Left lung (tissue), 4 donors: ENCODE measurements at regions not wholly inside any gene's neighbourhood (a gene's known extent, or its start where the extent isn't known, plus 50 kb on each side); places are given as distances from the start of the nearest gene placed in this dataset.
"Not testable (repeated sequence)": the region's sequence is repeated elsewhere in the genome, so short reads cannot be mapped to it uniquely, and the experiment has no call there.

Experiments
- ATAC-seq: fragments of 200-7000 bp; cut with Tn5 transposase; one replicate; pipeline ENCODE4 v1.9.1; 2020; ENCODE audit warnings: moderate library complexity
- DNase-seq, 4 donors: peaks; one replicate each; pipeline ENCODE4 v3.0.0-alpha.2; 2013 to 2020
- H3K27ac ChIP-seq, 2 donors: fragments of 200-600 bp; sonication (generic) in 1 of 2; one replicate each; pipeline versions ENCODE4 v1.5.0 to v1.8.0; 2020 to 2021
- H3K27me3 ChIP-seq, 2 donors: fragments of 200-600 bp; sonication (generic) in 1 of 2; one replicate each; pipeline versions ENCODE4 v1.5.0 to v1.8.0; 2020 to 2021
- H3K36me3 ChIP-seq, 2 donors: fragments of 200-600 bp; sonication (generic) in 1 of 2; one replicate each; pipeline versions ENCODE4 v1.5.0 to v1.8.0; 2020 to 2021
- H3K4me1 ChIP-seq, 2 donors: fragments of 200-600 bp; one replicate each; pipeline ENCODE4 v1.8.0; 2021
- H3K4me3 ChIP-seq, 2 donors: fragments of 200-600 bp; sonication (generic) in 1 of 2; one replicate each; pipeline versions ENCODE4 v1.5.0 to v1.8.0; 2020 to 2021; ENCODE audit warnings: mild to moderate bottlenecking in 1 of 2
- H3K9me3 ChIP-seq, 2 donors: fragments of 200-600 bp; sonication (generic) in 1 of 2; one replicate each; pipeline versions ENCODE4 v1.5.0 to v1.8.0; 2020 to 2021
- intact Hi-C, 2 donors: fragments of 100-400 bp; cut with DNase I; formaldehyde crosslinking; loops; one replicate each; pipeline versions ENCODE4 v1.11.2 to v1.14.2; 2022
- TF ChIP-seq, protein P1 (sequence below), 2 donors: fragments of 200-600 bp; sonication (generic) in 1 of 2; IDR thresholded peaks; one replicate each; pipeline versions ENCODE4 v1.5.0 to v1.8.0; 2021; ENCODE audit warnings: antibody characterized with exemption in 2 of 2
- donor health status: DM: no; HTN: yes; CAD: no.
- donor health status: DM: no; HTN: no; CAD: no.

DNA sequence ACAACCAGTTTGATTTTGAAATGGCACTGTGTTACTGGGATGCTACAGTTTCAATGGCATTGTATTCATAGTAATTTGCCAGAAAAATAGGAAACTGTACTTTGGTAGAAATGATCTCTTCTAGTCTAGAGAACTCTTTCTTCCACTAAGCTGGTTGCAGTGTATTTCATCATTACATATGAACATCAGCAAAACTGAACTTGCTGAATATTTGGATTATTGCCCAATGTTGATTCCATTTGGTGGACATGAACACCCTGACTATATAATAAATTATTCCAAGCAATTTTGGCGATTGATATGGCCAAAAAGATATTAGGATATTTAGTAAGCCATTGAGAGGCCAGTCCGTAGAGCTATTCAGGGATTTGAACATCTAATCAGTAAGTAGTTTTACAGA is 191.8 kb upstream of the CXorf66 start:
- intact Hi-C loops = no loop called here
- no peak for ATAC-seq
- H3K4me3 ChIP-seq = no peak overlapping the region
- H3K4me1 ChIP-seq = no peaks in the 10 kb centered on the region
- H3K27me3 ChIP-seq = no peaks in the 10 kb centered on the region
- TF ChIP-seq, protein P1, sequence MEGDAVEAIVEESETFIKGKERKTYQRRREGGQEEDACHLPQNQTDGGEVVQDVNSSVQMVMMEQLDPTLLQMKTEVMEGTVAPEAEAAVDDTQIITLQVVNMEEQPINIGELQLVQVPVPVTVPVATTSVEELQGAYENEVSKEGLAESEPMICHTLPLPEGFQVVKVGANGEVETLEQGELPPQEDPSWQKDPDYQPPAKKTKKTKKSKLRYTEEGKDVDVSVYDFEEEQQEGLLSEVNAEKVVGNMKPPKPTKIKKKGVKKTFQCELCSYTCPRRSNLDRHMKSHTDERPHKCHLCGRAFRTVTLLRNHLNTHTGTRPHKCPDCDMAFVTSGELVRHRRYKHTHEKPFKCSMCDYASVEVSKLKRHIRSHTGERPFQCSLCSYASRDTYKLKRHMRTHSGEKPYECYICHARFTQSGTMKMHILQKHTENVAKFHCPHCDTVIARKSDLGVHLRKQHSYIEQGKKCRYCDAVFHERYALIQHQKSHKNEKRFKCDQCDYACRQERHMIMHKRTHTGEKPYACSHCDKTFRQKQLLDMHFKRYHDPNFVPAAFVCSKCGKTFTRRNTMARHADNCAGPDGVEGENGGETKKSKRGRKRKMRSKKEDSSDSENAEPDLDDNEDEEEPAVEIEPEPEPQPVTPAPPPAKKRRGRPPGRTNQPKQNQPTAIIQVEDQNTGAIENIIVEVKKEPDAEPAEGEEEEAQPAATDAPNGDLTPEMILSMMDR (IDR thresholded peaks at IDR 0.05) = no peak
- H3K27ac ChIP-seq = no peak overlapping the region
- H3K9me3 ChIP-seq = no peaks in the 10 kb centered on the region
- H3K36me3 ChIP-seq = no peaks in the 10 kb centered on the region
- DNase-seq = no peak

DNA sequence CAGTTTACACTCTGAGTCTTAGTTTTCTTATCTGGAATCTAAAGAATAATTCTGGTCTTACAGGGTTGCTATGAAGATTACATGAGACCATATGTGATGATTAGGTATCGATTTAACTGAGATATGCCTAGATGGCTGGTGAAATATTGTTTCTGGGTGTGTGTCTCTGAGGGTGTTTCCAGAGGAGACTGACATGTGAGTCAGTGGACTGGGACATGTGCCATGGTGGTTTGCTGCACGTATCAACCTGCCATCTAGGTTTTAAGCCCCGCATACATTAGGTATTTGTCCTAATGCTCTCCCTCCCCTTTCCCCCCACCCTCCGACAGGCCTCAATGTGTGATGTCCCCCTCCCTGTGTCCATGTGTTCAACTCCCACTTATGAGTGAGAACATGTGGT is 186.0 kb upstream of the CXorf66 start:
- TF ChIP-seq, protein P1 (IDR thresholded peaks at IDR 0.05) = no peak
- Histone ChIP-seq H3K4me1 (no peaks in the 10 kb centered on the region), H3K27me3 (no peaks in the 10 kb centered on the region), H3K27ac (no peak overlapping the region), H3K4me3 (no peak overlapping the region), H3K36me3 (no peaks in the 10 kb centered on the region), H3K9me3 (no peaks in the 10 kb centered on the region)
- ATAC-seq (no peak), DNase-seq (no peak)
- intact Hi-C loops = no loop called here

DNA sequence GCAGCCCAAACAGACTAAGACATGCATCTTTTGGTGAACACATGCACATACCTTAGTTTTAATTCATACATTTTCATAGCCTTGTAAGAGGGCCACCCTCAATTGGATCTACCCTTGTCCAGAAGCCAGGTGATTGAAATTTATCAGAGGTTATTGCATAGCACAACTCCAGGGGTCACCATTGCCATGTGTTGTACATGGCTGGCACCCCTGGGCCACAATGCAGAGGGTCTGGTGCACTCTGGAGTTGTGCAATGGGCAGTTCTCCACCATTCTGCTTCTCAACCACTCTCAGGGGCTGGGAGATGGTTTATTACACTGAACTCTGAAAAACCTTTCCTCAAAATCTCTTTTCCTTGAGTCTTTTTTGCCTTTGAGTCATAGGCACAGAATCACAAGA is 184.4 kb upstream of the CXorf66 start:
- intact Hi-C loops = no loop called here
- Histone ChIP-seq H3K4me3 (no peak overlapping the region), H3K27ac (no peak overlapping the region)

DNA sequence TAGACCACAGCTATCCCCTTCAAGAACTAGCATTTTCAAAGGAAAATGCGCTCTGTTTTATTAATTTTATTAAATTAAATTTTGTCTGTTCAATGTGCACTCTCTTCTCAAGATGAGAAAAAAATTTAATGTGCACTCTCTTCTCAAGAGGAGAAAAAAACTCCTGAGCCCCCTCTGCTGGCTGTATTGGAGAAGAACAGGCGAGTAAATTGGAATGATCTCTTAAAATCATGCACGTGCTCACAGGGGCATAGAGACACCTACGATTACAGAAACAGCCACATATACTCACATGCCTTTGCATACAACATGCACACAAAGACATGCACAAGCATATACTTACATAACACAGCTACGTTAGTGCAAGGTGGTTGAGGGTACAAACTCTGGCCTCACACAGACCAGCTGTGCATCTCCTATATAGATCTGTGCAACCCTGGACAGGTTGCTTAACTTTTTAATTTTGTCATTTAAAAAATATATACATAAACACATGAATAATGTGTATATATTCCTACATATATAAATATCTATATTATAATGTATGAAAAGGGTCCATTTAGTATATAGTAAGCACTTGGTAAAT is 176.2 kb upstream of the CXorf66 start:
- Histone ChIP-seq H3K4me1 (no peaks in the 10 kb centered on the region), H3K4me3 (no peak overlapping the region), H3K27me3 (no peaks in the 10 kb centered on the region), H3K9me3 (no peaks in the 10 kb centered on the region), H3K36me3 (no peaks in the 10 kb centered on the region), H3K27ac (no peak overlapping the region)
- intact Hi-C loops = no loop called here
- ATAC-seq = peak; percentile 74
- TF ChIP-seq, protein P1 (IDR thresholded peaks at IDR 0.05) = peak; percentile 25 to 64
- peak in 2 of 4 donors; percentile 14 to 21 for DNase-seq

More for the DNA sequence above, 184.4 kb upstream of the CXorf66 start:
- DNase-seq = no peak
- no peaks in the 10 kb centered on the region for H3K36me3 ChIP-seq
- H3K4me1 ChIP-seq = no peaks in the 10 kb centered on the region
- H3K9me3 ChIP-seq = no peaks in the 10 kb centered on the region
- ATAC-seq = no peak
- no peaks in the 10 kb centered on the region for H3K27me3 ChIP-seq
- TF ChIP-seq, protein P1 (IDR thresholded peaks at IDR 0.05) = no peak

DNA sequence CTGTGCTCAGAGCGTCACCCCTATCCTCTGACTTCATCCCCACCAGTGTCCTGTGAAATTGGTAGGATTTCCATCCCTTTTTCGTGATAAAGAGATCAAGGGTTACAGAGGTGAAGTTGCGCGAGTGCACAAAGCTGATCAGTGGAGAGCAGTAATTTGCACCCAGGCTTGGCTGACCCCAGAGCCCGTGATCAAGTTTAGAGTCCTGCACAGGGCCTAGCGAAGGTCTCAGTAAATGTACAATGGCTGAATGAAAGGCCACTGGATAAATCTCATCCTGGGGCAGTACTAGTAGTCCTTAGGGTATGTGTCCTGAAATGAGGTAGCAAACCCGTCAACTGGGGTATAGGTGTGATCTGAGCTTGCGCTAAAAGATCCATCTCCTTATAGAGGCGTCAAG is 173.2 kb upstream of the CXorf66 start:
- DNase-seq, H3K27ac ChIP-seq, H3K9me3 ChIP-seq, ATAC-seq, intact Hi-C loops, H3K4me3 ChIP-seq, H3K27me3 ChIP-seq, H3K4me1 ChIP-seq, H3K36me3 ChIP-seq: not testable (repeated sequence)

DNA sequence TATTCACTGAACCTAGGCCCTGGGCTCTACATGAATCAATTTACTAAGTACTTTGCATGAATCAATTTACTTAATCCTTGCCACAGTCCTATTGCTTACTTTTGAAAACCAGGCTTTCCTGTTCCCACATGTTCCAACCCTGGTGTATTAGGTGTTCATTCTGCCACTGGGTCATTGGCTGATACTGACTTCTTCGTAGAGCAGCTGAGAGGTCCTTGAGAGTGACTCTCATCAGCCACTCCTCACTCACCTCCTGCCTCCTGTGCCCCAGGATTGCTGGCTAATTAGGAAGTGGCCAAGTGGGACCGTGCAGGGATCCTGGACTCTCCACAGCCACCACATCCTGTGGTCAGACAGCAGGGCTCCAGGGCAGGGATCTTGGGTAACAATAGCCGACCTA is 172.7 kb upstream of the CXorf66 start:
- H3K4me3 ChIP-seq, H3K9me3 ChIP-seq, intact Hi-C loops, H3K4me1 ChIP-seq, H3K27ac ChIP-seq, DNase-seq, H3K27me3 ChIP-seq, H3K36me3 ChIP-seq: not testable (repeated sequence)
- ATAC-seq = peak; percentile 79
